ENCODE measurements at regions not wholly inside any gene's neighbourhood (a gene's known extent, or its start where the extent isn't known, plus 50 kb on each side); places are given as distances from the start of the nearest gene placed in this dataset.

- Mint-ChIP-seq H3K4me3 (ENCODE audit: unreplicated experiment) (no peak overlapping the region), H3K9me3 (ENCODE audit: unreplicated experiment) (no peaks in the 10 kb centered on the region)
Measured at GRCh38 chr6:145468534-145468933, 266.8 kb downstream of the EPM2A start.

GRCh38 chr6:145469021-145469420 lies 266.3 kb downstream of the EPM2A start:
- Mint-ChIP-seq H3K36me3 (ENCODE audit: low read depth, unreplicated experiment) (no peaks in the 10 kb centered on the region), H3K4me1 (ENCODE audit: unreplicated experiment) (no peaks in the 10 kb centered on the region), H3K27me3 (ENCODE audit: unreplicated experiment) (no peaks in the 10 kb centered on the region), H3K27ac (ENCODE audit: unreplicated experiment) (no peak overlapping the region), H3K9me3 (ENCODE audit: unreplicated experiment) (no peaks in the 10 kb centered on the region), H3K4me3 (ENCODE audit: unreplicated experiment) (no peak overlapping the region)
- DNase-seq (ENCODE audit: low spot score): no peak
- no peak for TF ChIP-seq CTCF (IDR thresholded peaks at IDR 0.05; ENCODE audit: unreplicated experiment)

More at GRCh38 chr6:145468534-145468933, 266.8 kb downstream of the EPM2A start:
- no peak for DNase-seq (ENCODE audit: low spot score)
- Mint-ChIP-seq H3K27ac (ENCODE audit: unreplicated experiment) (no peak overlapping the region), H3K36me3 (ENCODE audit: low read depth, unreplicated experiment) (no peaks in the 10 kb centered on the region), H3K4me1 (ENCODE audit: unreplicated experiment) (no peaks in the 10 kb centered on the region), H3K27me3 (ENCODE audit: unreplicated experiment) (no peaks in the 10 kb centered on the region)
- no peak for TF ChIP-seq CTCF (IDR thresholded peaks at IDR 0.05; ENCODE audit: unreplicated experiment)

- H3K27ac Mint-ChIP-seq (ENCODE audit: unreplicated experiment): no peak overlapping the region
- H3K36me3 Mint-ChIP-seq (ENCODE audit: low read depth, unreplicated experiment): no peaks in the 10 kb centered on the region
- H3K4me1 Mint-ChIP-seq (ENCODE audit: unreplicated experiment): no peaks in the 10 kb centered on the region
- H3K27me3 Mint-ChIP-seq (ENCODE audit: unreplicated experiment): no peaks in the 10 kb centered on the region
- no peak for TF ChIP-seq CTCF (IDR thresholded peaks at IDR 0.05; ENCODE audit: unreplicated experiment)
- no peaks in the 10 kb centered on the region for H3K9me3 Mint-ChIP-seq (ENCODE audit: unreplicated experiment)
- H3K4me3 Mint-ChIP-seq (ENCODE audit: unreplicated experiment): no peak overlapping the region
- no peak for DNase-seq (ENCODE audit: low spot score)
Measured at GRCh38 chr6:145475794-145476396, 259.4 kb downstream of the EPM2A start.

- no peak overlapping the region for H3K4me3 Mint-ChIP-seq (ENCODE audit: unreplicated experiment)
- no peak overlapping the region for H3K27ac Mint-ChIP-seq (ENCODE audit: unreplicated experiment)
- TF ChIP-seq CTCF (IDR thresholded peaks at IDR 0.05; ENCODE audit: unreplicated experiment): no peak
- H3K27me3 Mint-ChIP-seq (ENCODE audit: unreplicated experiment): no peaks in the 10 kb centered on the region
- no peaks in the 10 kb centered on the region for H3K4me1 Mint-ChIP-seq (ENCODE audit: unreplicated experiment)
- no peaks in the 10 kb centered on the region for H3K9me3 Mint-ChIP-seq (ENCODE audit: unreplicated experiment)
- DNase-seq (ENCODE audit: low spot score): no peak
- H3K36me3 Mint-ChIP-seq (ENCODE audit: low read depth, unreplicated experiment): no peaks in the 10 kb centered on the region
Measured at GRCh38 chr6:145480024-145480423, 255.3 kb downstream of the EPM2A start.

- Mint-ChIP-seq H3K27me3 (ENCODE audit: unreplicated experiment) (peaks cover 2% of the 10 kb centered on the region), H3K27ac (ENCODE audit: unreplicated experiment) (no peak overlapping the region), H3K4me1 (ENCODE audit: unreplicated experiment) (no peaks in the 10 kb centered on the region), H3K4me3 (ENCODE audit: unreplicated experiment) (no peak overlapping the region), H3K9me3 (ENCODE audit: unreplicated experiment) (no peaks in the 10 kb centered on the region), H3K36me3 (ENCODE audit: low read depth, unreplicated experiment) (no peaks in the 10 kb centered on the region)
- no peak for DNase-seq (ENCODE audit: low spot score)
- no peak for TF ChIP-seq CTCF (IDR thresholded peaks at IDR 0.05; ENCODE audit: unreplicated experiment)
Measured at GRCh38 chr6:145483191-145483996, 251.9 kb downstream of the EPM2A start.

Data from endothelial cell (in vitro differentiated cells).